Breast epithelium (tissue), 4 donors: ENCODE measurements at regions not wholly inside any gene's neighbourhood (a gene's known extent, or its start where the extent isn't known, plus 50 kb on each side); places are given as distances from the start of the nearest gene placed in this dataset.

Experiments
- DNase-seq, 2 donors: peaks; one replicate each; pipeline ENCODE4 v3.0.0-alpha.2; 2019; ENCODE audit warnings: low spot score in 2 of 2
- H3K27ac ChIP-seq, 2 donors: fragments of 200-600 bp; sonication (generic) in 1 of 2; one replicate each; pipeline ENCODE4 v1.5.1; 2016 to 2019; ENCODE audit warnings: mild to moderate bottlenecking in 1 of 2
- H3K27me3 ChIP-seq, 2 donors: fragments of 200-600 bp; sonication (generic) in 1 of 2; one replicate each; pipeline versions ENCODE4 v1.5.1 to v1.6.0; 2017 to 2019; ENCODE audit warnings: control low read depth in 1 of 2, mild to moderate bottlenecking in 1 of 2
- H3K36me3 ChIP-seq: fragments of 200-600 bp; one replicate; pipeline ENCODE4 v1.5.1; 2019
- H3K4me1 ChIP-seq, 2 donors: fragments of 200-600 bp; sonication (generic); one replicate each; pipeline ENCODE4 v1.5.1; 2016 to 2019; ENCODE audit warnings: control low read depth in 1 of 2
- H3K4me3 ChIP-seq, 3 donors: fragments of 200-600 bp; sonication (generic); 1 replicate in 2 of 3; 2 replicates in 1 of 3; pipeline ENCODE4 v1.5.1; 2016 to 2019; ENCODE audit warnings: mild to moderate bottlenecking in 3 of 3, moderate library complexity in 2 of 3
- H3K9me3 ChIP-seq, 2 donors: fragments of 200-600 bp; sonication (generic) in 1 of 2; one replicate each; pipeline ENCODE4 v1.5.1; 2016 to 2019; ENCODE audit warnings: control low read depth in 1 of 2
- CTCF ChIP-seq, 3 donors: fragments of 450-650 bp; IDR thresholded peaks; one replicate each; pipeline ENCODE4 v1.5.1; 2016 to 2017; ENCODE audit warnings: antibody characterized with exemption in 3 of 3, mild to moderate bottlenecking in 3 of 3, moderate library complexity in 3 of 3
- POLR2A ChIP-seq: fragments of 450-650 bp; IDR thresholded peaks from one replicate; pipeline ENCODE4 v1.6.1; 2016; ENCODE audit warnings: antibody characterized with exemption, mild to moderate bottlenecking, moderate library complexity
- POLR2AphosphoS5 ChIP-seq, 3 donors: sonication (generic); formaldehyde crosslinking; IDR thresholded peaks; one replicate each; pipeline ENCODE4 v1.6.1; 2017; ENCODE audit warnings: antibody characterized with exemption in 3 of 3
- intact Hi-C: fragments of 100-400 bp; cut with DNase I; formaldehyde crosslinking; loops from one replicate; pipeline ENCODE4 v1.15.1; 2023; ENCODE audit warnings: low total_unique reads

- no peak overlapping the region for H3K4me3 ChIP-seq
- intact Hi-C loops = no loop called here
These were observed 66.7 kb upstream of the DBX1 start for GRCh38 chr11:20226933-20227332.

GRCh38 chr11:20221566-20221965 is 61.3 kb upstream of the DBX1 start:
- TF ChIP-seq CTCF (IDR thresholded peaks at IDR 0.05) (no peak), POLR2A (no peak), POLR2AphosphoS5 (IDR thresholded peaks at IDR 0.05) (no peak)
- no peak for DNase-seq

More at GRCh38 chr11:20226933-20227332, 66.7 kb upstream of the DBX1 start:
- Histone ChIP-seq H3K27ac (no peak overlapping the region), H3K36me3 (no peaks in the 10 kb centered on the region), H3K9me3 (peaks cover 0 to 22% of the 10 kb centered on the region in 2 donors), H3K27me3 (no peaks in the 10 kb centered on the region), H3K4me1 (no peaks in the 10 kb centered on the region)
- DNase-seq = no peak
- TF ChIP-seq CTCF (IDR thresholded peaks at IDR 0.05) = no peak
- no peak for TF ChIP-seq POLR2AphosphoS5 (IDR thresholded peaks at IDR 0.05)
- no peak for TF ChIP-seq POLR2A

GRCh38 chr11:20213790-20214189 is 53.5 kb upstream of the DBX1 start:
- no peak for DNase-seq
- Histone ChIP-seq H3K9me3 (no peaks in the 10 kb centered on the region), H3K36me3 (no peaks in the 10 kb centered on the region), H3K4me3 (no peak overlapping the region), H3K27me3 (peaks cover 0 to 10% of the 10 kb centered on the region in 2 donors), H3K27ac (no peak overlapping the region), H3K4me1 (no peaks in the 10 kb centered on the region)
- intact Hi-C loops = no loop called here
- TF ChIP-seq POLR2AphosphoS5 (IDR thresholded peaks at IDR 0.05) = no peak
- TF ChIP-seq POLR2A = no peak
- no peak for TF ChIP-seq CTCF (IDR thresholded peaks at IDR 0.05)

More at GRCh38 chr11:20221566-20221965, 61.3 kb upstream of the DBX1 start:
- Histone ChIP-seq H3K27ac (no peak overlapping the region), H3K36me3 (no peaks in the 10 kb centered on the region), H3K27me3 (no peaks in the 10 kb centered on the region), H3K4me3 (no peak overlapping the region), H3K4me1 (no peaks in the 10 kb centered on the region), H3K9me3 (no peaks in the 10 kb centered on the region)
- intact Hi-C loops = loop anchor here (5.0 kb wide), 1 partner anchor 469 kb away; no protein-coding TSS in a partner anchor

GRCh38 chr11:20211691-20212090 is 51.4 kb upstream of the DBX1 start:
- no peaks in the 10 kb centered on the region for H3K9me3 ChIP-seq
- no peak overlapping the region for H3K4me3 ChIP-seq
- DNase-seq = no peak
- H3K4me1 ChIP-seq = no peaks in the 10 kb centered on the region
- H3K27ac ChIP-seq = no peak overlapping the region
- H3K36me3 ChIP-seq = no peaks in the 10 kb centered on the region
- TF ChIP-seq POLR2AphosphoS5 (IDR thresholded peaks at IDR 0.05) (no peak), CTCF (IDR thresholded peaks at IDR 0.05) (no peak), POLR2A (no peak)
- intact Hi-C loops = no loop called here
- H3K27me3 ChIP-seq = peaks cover 0 to 31% of the 10 kb centered on the region in 2 donors
